H9 (cell line): ENCODE measurements at regions not wholly inside any gene's neighbourhood (a gene's known extent, or its start where the extent isn't known, plus 50 kb on each side); places are given as distances from the start of the nearest gene placed in this dataset.
A peak's percentile ranks its signal among the peaks of the same experiment; 100 is the strongest.

Experiments
- DNase-seq: peaks from one replicate; pipeline ENCODE4 v3.0.0-alpha.2; 2017
- H2AFZ ChIP-seq: one replicate; pipeline ENCODE4 v1.6.1; 2013; ENCODE audit warnings: mild to moderate bottlenecking, low read length, control low read depth, moderate library complexity
- H2AK5ac ChIP-seq: 2 replicates; pipeline ENCODE4 v1.6.1; 2013; ENCODE audit warnings: low read length, control low read depth, mixed read lengths; ENCODE audit not compliant: insufficient read length
- H2BK120ac ChIP-seq: one replicate; pipeline ENCODE4 v1.6.1; 2013; ENCODE audit warnings: low read depth, mild to moderate bottlenecking, low read length, control low read depth, inconsistent platforms; ENCODE audit not compliant: poor library complexity, severe bottlenecking
- H2BK12ac ChIP-seq: 2 replicates; pipeline ENCODE4 v1.6.1; 2013; ENCODE audit warnings: low read length, control low read depth, mixed read lengths, low read depth; ENCODE audit not compliant: insufficient read length
- H2BK15ac ChIP-seq: 2 replicates; pipeline ENCODE4 v1.6.1; 2013; ENCODE audit warnings: low read depth, low read length, control low read depth
- H2BK20ac ChIP-seq: one replicate; pipeline ENCODE4 v1.6.1; 2013; ENCODE audit warnings: low read depth, mild to moderate bottlenecking, low read length, control low read depth, inconsistent platforms; ENCODE audit not compliant: poor library complexity, severe bottlenecking
- H2BK5ac ChIP-seq: 2 replicates; pipeline ENCODE4 v1.6.1; 2013; ENCODE audit warnings: low read length, control low read depth, mixed read lengths; ENCODE audit not compliant: insufficient read length
- H3K14ac ChIP-seq: 2 replicates; pipeline ENCODE4 v1.6.1; 2013; ENCODE audit warnings: low read length, control low read depth; ENCODE audit not compliant: insufficient read depth
- H3K18ac ChIP-seq: 2 replicates; pipeline ENCODE4 v1.6.1; 2013; ENCODE audit warnings: low read depth, mild to moderate bottlenecking, mixed read lengths, low read length, control low read depth; ENCODE audit not compliant: insufficient read length
- H3K23ac ChIP-seq: 2 replicates; pipeline ENCODE4 v1.6.1; 2013; ENCODE audit warnings: low read length, control low read depth, mixed read lengths, low read depth; ENCODE audit not compliant: insufficient read length
- H3K23me2 ChIP-seq: 2 replicates; pipeline ENCODE4 v1.6.1; 2013; ENCODE audit warnings: low read depth, mild to moderate bottlenecking, mixed read lengths, low read length, control low read depth; ENCODE audit not compliant: insufficient read length, poor library complexity, severe bottlenecking
- H3K27ac ChIP-seq: 2 replicates; pipeline ENCODE4 v1.5.1; 2013; ENCODE audit warnings: low read length, control low read depth, mixed read lengths, low read depth; ENCODE audit not compliant: insufficient read length
- H3K27me3 ChIP-seq: 2 replicates; pipeline ENCODE4 v1.6.1; 2013; ENCODE audit warnings: low read length, control low read depth, inconsistent platforms; ENCODE audit not compliant: insufficient read depth
- H3K4ac ChIP-seq: 2 replicates; pipeline ENCODE4 v1.6.1; 2013; ENCODE audit warnings: low read depth, mild to moderate bottlenecking, control low read depth, inconsistent platforms, low read length, moderate library complexity
- H3K4me1 ChIP-seq: 2 replicates; pipeline ENCODE4 v1.6.1; 2013; ENCODE audit warnings: low read length, control low read depth, inconsistent platforms; ENCODE audit not compliant: insufficient read depth
- H3K4me2 ChIP-seq: 2 replicates; pipeline ENCODE4 v1.6.1; 2013; ENCODE audit warnings: low read length, control low read depth, mixed read lengths; ENCODE audit not compliant: insufficient read length, insufficient read depth
- H3K56ac ChIP-seq: 2 replicates; pipeline ENCODE4 v1.6.1; 2013; ENCODE audit warnings: low read depth, mild to moderate bottlenecking, mixed read lengths, low read length, control low read depth; ENCODE audit not compliant: insufficient read length
- H3K79me1 ChIP-seq: 2 replicates; pipeline ENCODE4 v1.6.1; 2013; ENCODE audit warnings: low read depth, mild to moderate bottlenecking, moderate library complexity, low read length, control low read depth, inconsistent platforms; ENCODE audit not compliant: insufficient read depth, poor library complexity, severe bottlenecking
- H3K79me2 ChIP-seq: 2 replicates; pipeline ENCODE4 v1.6.1; 2013; ENCODE audit warnings: low read length, control low read depth, inconsistent platforms; ENCODE audit not compliant: insufficient read depth
- H3K9ac ChIP-seq: 2 replicates; pipeline ENCODE4 v1.6.1; 2013; ENCODE audit warnings: low read length, control low read depth, mixed read lengths; ENCODE audit not compliant: insufficient read length; ENCODE audit errors: extremely low read depth
- H3K9me3 ChIP-seq: one replicate; pipeline ENCODE4 v1.6.1; 2013; ENCODE audit warnings: low read depth, low read length, inconsistent platforms; ENCODE audit not compliant: control insufficient read depth
- H3T11ph ChIP-seq: one replicate; pipeline ENCODE4 v1.6.1; 2013; ENCODE audit warnings: mild to moderate bottlenecking, low read length, control low read depth, inconsistent platforms
- H4K20me1 ChIP-seq: one replicate; pipeline ENCODE4 v1.6.1; 2013; ENCODE audit not compliant: control insufficient read depth, insufficient read length, insufficient read depth
- H4K5ac ChIP-seq: 2 replicates; pipeline ENCODE4 v1.6.1; 2013; ENCODE audit warnings: low read depth, mild to moderate bottlenecking, mixed read lengths, low read length, control low read depth; ENCODE audit not compliant: insufficient read length
- H4K8ac ChIP-seq: replicated peaks from 2 replicates; pipeline ENCODE4 v1.6.1; 2013; ENCODE audit warnings: low read length, control low read depth, mixed read lengths, low read depth; ENCODE audit not compliant: insufficient read length
- H4K91ac ChIP-seq: 2 replicates; pipeline ENCODE4 v1.6.1; 2013; ENCODE audit warnings: low read depth, mild to moderate bottlenecking, moderate library complexity, mixed read lengths, low read length, control low read depth; ENCODE audit not compliant: insufficient read length
- H3K27ac Mint-ChIP-seq, 3 experiments: 2 replicates in 2 of 3; 3 replicates in 1 of 3; pipeline ENCODE4 v1.8.0; 2020 to 2021; ENCODE audit warnings: mixed read lengths in 3 of 3, mild to moderate bottlenecking in 1 of 3, moderate library complexity in 1 of 3
- H3K27me3 Mint-ChIP-seq: 2 replicates; pipeline ENCODE4 v1.8.0; 2021; ENCODE audit warnings: low read depth, mild to moderate bottlenecking, moderate library complexity, mixed read lengths
- H3K36me3 Mint-ChIP-seq, 3 experiments: 2 replicates in 2 of 3; 3 replicates in 1 of 3; pipeline ENCODE4 v1.8.0; 2020 to 2021; ENCODE audit warnings: low read depth in 3 of 3, mixed read lengths in 3 of 3; ENCODE audit not compliant: insufficient read depth in 1 of 3
- H3K4me1 Mint-ChIP-seq, 2 experiments: 2 replicates each; pipeline ENCODE4 v1.8.0; 2020; ENCODE audit warnings: mixed read lengths in 2 of 2
- H3K4me3 Mint-ChIP-seq, 2 experiments: 2 replicates in 1 of 2; 3 replicates in 1 of 2; pipeline ENCODE4 v1.8.0; 2020 to 2021; ENCODE audit warnings: mild to moderate bottlenecking in 2 of 2, mixed read lengths in 2 of 2, moderate library complexity in 1 of 2
- H3K9me3 Mint-ChIP-seq, 2 experiments: 2 replicates in 1 of 2; 3 replicates in 1 of 2; pipeline ENCODE4 v1.8.0; 2020; ENCODE audit warnings: mild to moderate bottlenecking in 2 of 2, mixed read lengths in 2 of 2, moderate library complexity in 1 of 2
- CTCF ChIP-seq: fragments of 200-600 bp; sonication (generic); conservative IDR thresholded peaks from 3 replicates; pipeline ENCODE4 v1.8.0; 2021; ENCODE audit warnings: antibody characterized with exemption, mild to moderate bottlenecking
- WGBS: extraction: QIAGEN DNeasy Blood & Tissue Kit; methylation state at CpG from one replicate; pipeline ENCODE4 v1.1.7; 2013; ENCODE audit warnings: missing lambda C conversion rate, low lambda C conversion rate, mixed read lengths; ENCODE audit not compliant: insufficient read length; ENCODE audit errors: extremely low coverage; 5-methylcytosine and 5-hydroxymethylcytosine counted together

GRCh38 chr9:77087506-77087905 lies 68.1 kb downstream of the FOXB2 start:
- no peak overlapping the region for H3K27ac ChIP-seq

More at GRCh38 chr9:77087506-77087905, 68.1 kb downstream of the FOXB2 start:
- Mint-ChIP-seq H3K9me3 (peaks cover 12 to 14% of the 10 kb centered on the region in 2 experiments), H3K4me1 (peaks cover 48 to 58% of the 10 kb centered on the region in 2 experiments), H3K4me3 (no peak overlapping the region), H3K27ac (peak overlapping the region in 1 of 3 experiments; percentile 38; a peak in 1 of 7 replicates), H3K27me3 (peaks cover 44% of the 10 kb centered on the region), H3K36me3 (peaks cover 5 to 15% (median 6%) of the 10 kb centered on the region in 3 experiments; a peak in 5 of 7 replicates)
- Histone ChIP-seq H4K91ac (no peak overlapping the region), H3K27me3 (peaks cover 13% of the 10 kb centered on the region; the same call in 1 of the 2 replicates), H2BK120ac (no peak overlapping the region), H2AK5ac (no peak overlapping the region), H4K8ac (no peak overlapping the region), H3K4ac (no peak overlapping the region), H4K5ac (no peak overlapping the region), H3T11ph (no peak overlapping the region), H2BK12ac (no peak overlapping the region), H2BK20ac (no peak overlapping the region), H3K79me1 (no peaks in the 10 kb centered on the region), H3K23ac (no peak overlapping the region), H2BK5ac (no peak overlapping the region), H3K79me2 (no peaks in the 10 kb centered on the region), H3K18ac (no peak overlapping the region), H3K56ac (no peak overlapping the region), H3K9me3 (no peaks in the 10 kb centered on the region), H3K23me2 (no peaks in the 10 kb centered on the region), H2BK15ac (no peak overlapping the region), H3K14ac (no peak overlapping the region), H3K4me1 (peaks cover 6% of the 10 kb centered on the region; the same call in 1 of the 2 replicates), H4K20me1 (no peaks in the 10 kb centered on the region), H3K4me2 (no peak overlapping the region), H2AFZ (no peak overlapping the region), H3K9ac (no peak overlapping the region)
- no peak for TF ChIP-seq CTCF
- no CpG with 5 or more reads among the region's 2 CpGs for WGBS
- no peak for DNase-seq
